GM23338 (cell line): ENCODE measurements at regions not wholly inside any gene's neighbourhood (a gene's known extent, or its start where the extent isn't known, plus 50 kb on each side); places are given as distances from the start of the nearest gene placed in this dataset.

Experiments used
- EZH2 ChIP-seq: fragments of 200-600 bp; sonication (generic); IDR thresholded peaks from one replicate; pipeline ENCODE4 v1.8.0; 2017; ENCODE audit warnings: antibody characterized with exemption, mild to moderate bottlenecking, low read depth; ENCODE audit not compliant: unreplicated experiment
- TF ChIP-seq, protein P1 (sequence below), 2 experiments: fragments of 200-600 bp in 1 of 2; sonication (generic) in 1 of 2; conservative IDR thresholded peaks; 2 replicates each; pipeline versions ENCODE4 v1.5.1 to v1.6.1; 2016 to 2017; ENCODE audit warnings: antibody characterized with exemption in 2 of 2, low read depth in 2 of 2, mild to moderate bottlenecking in 2 of 2, moderate library complexity in 1 of 2

DNA sequence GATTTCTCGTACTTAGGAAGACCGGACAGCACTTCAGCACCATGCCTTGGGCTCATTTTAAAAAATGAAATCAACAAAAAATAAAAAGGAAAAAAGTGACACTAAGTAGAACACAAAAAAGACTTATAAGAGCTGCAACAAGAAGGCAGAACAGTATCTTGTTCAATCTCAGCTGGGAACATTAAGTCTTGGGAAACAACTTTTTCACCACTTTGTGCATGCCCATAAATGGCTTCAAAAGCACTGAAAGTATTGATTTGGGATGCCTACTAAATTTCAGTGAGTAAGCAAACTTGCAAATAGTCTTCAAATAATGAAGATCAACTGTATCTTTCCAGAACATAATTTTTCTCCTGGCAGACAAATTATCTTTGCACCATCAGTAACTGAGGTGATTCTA lies 489.3 kb downstream of the NXPH1 start:
- TF ChIP-seq, protein P1, sequence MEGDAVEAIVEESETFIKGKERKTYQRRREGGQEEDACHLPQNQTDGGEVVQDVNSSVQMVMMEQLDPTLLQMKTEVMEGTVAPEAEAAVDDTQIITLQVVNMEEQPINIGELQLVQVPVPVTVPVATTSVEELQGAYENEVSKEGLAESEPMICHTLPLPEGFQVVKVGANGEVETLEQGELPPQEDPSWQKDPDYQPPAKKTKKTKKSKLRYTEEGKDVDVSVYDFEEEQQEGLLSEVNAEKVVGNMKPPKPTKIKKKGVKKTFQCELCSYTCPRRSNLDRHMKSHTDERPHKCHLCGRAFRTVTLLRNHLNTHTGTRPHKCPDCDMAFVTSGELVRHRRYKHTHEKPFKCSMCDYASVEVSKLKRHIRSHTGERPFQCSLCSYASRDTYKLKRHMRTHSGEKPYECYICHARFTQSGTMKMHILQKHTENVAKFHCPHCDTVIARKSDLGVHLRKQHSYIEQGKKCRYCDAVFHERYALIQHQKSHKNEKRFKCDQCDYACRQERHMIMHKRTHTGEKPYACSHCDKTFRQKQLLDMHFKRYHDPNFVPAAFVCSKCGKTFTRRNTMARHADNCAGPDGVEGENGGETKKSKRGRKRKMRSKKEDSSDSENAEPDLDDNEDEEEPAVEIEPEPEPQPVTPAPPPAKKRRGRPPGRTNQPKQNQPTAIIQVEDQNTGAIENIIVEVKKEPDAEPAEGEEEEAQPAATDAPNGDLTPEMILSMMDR (conservative IDR thresholded peaks at IDR 0.05; ENCODE audit: low read depth in 2 of 2) = no peak
- no peak for TF ChIP-seq EZH2
